GM21423 (cell line): ENCODE measurements at regions not wholly inside any gene's neighbourhood (a gene's known extent, or its start where the extent isn't known, plus 50 kb on each side); places are given as distances from the start of the nearest gene placed in this dataset.

Source experiments
- ATAC-seq: cut with Tn5 transposase; IDR thresholded peaks from one replicate; pipeline ENCODE4 v1.9.1; 2021; ENCODE audit warnings: mild to moderate bottlenecking, moderate library complexity; ENCODE audit not compliant: unreplicated experiment

DNA sequence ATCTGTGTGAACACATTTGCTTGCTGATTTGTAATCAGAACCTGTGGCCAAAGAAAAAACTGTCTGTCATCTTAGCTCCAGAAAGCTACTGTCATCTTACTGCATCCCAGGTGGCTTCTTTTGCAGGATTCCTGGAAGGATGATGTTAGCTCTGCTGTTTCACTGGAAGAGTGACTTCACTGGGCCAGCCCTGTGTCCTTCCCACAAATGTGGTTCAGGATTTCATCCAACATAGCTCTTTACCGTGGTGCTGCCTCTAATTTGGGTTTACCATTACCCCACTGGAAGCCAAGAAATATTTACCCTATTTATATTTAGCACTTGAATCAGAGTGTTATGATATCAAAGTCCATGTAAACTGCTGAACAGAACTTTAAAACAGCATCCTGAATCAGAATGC, 501.0 kb downstream of the GADD45G start:
- ATAC-seq, result no peak

GRCh38 chr9:90107040-90107725, 502.4 kb downstream of the GADD45G start:
- ATAC-seq, result no peak

DNA sequence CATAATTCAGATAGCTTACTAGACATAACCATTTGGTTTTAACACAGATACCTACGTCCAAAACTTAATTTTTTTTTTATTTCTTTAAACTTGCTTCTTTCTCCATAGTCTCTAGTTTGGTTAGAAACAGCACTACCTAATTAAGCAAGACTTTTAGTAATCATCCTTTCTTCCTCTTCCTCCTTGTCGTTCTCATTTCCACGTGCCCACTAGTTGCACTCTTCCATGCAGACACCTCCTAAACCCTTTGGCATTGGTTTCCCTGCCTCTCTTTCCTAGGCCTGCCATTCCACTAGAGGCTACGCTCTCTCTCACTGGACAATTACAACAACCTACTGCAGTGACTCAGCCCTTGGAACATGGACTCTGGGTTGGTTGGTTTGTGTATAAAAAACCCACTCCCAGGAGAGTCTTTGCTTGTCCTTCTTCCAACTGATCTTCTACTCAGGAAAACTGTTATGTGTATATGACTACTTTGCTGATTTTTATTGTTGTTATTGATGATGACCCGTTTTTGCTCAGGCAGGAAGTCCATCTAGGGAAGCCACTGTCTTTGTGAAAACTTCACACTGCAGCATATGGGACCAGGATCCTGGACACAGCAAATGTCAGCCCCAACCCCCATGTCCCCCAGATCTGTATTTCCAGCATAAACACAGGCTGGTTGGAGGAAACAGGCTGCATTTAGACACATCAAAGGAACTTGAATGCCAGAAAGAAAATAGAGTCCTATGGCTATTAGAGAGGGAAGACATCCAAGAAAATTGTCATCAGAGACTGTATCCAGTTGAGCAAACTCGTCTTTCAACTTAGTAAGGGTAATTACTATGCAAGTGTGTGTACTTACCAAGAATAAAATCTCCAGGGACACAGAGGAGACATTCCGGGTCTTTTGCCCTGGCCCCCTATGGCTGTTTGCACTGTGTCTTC, 503.2 kb downstream of the GADD45G start:
- no peak for ATAC-seq

- ATAC-seq, result no peak
Observed at GRCh38 chr9:90112788-90113187, 508.0 kb downstream of the GADD45G start.

DNA sequence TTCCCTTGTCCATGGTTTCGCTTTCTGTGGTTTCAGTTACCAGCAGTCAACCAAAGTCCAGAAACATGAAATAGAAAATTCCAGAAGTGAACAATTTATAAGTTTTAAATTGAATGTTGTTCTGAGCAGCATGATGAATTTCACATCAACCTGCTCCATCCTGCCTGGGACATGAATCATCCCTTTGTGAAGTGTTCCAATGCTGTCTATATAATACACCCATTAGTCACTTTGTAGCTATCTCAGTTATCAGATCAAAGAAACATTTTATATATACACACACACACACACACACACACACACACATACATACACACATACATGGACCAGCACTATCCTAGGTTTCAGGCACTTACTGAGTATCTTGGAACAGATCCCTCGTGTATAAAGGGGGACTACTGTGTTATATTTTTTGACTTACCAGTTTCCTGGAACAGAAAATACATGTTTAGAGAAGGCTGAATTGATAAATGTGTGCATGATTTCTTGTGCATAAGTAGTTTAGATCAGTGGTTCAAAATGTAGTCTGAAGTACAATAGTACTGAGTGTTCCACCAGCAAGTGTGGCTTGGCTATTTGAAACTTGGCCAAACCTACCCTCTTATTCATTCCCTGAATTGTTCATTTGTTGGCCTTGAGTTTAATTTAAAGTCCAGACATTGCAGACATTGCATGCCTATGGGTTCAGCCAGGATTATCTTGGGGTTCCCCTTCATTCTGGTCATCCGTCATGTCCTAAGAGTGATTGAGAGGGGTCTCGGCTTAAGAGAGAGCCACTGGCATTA, 510.0 kb downstream of the GADD45G start:
- no peak for ATAC-seq

- no peak for ATAC-seq
Observed at GRCh38 chr9:90121762-90122161, 517.0 kb downstream of the GADD45G start.

DNA sequence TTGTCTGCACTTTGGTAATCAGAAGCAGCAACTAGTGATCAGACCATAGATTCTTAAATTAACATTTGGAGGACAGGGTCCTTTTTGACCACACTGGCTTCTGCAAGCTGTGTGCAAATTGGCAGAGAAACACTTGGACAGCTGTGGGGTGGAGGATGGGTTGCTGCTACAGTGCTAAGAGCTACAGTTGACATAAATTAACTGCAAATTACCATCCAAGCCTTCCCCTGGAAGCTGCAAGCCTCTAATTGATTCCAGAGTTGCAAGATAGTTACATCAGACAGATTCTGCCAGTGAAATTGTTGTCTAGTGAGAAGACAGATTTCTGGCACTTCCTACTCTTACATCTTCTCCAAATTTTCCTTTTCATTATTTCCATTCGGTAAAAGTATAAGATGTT, 517.7 kb downstream of the DIRAS2 start:
- ATAC-seq, result no peak

DNA sequence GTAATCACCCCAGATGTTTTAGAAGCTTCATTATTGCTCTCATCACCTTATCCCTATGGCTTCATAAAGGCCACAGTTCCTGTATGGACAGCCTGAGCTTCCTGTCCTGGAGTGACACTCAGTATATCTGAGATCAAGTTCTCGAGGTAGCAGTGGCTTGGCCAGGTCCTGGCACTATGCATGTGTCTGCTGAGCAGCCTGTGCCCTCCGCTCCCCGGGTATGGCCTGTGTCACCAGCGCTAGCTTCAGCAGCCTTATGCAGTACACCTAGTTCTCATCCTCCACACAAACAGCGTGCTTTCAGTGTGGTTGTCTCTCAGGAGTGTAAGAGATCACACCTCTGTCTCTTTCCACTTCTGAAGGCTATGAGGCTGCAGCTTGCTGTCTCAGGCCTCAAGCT, 514.7 kb downstream of the DIRAS2 start:
- no peak for ATAC-seq

DNA sequence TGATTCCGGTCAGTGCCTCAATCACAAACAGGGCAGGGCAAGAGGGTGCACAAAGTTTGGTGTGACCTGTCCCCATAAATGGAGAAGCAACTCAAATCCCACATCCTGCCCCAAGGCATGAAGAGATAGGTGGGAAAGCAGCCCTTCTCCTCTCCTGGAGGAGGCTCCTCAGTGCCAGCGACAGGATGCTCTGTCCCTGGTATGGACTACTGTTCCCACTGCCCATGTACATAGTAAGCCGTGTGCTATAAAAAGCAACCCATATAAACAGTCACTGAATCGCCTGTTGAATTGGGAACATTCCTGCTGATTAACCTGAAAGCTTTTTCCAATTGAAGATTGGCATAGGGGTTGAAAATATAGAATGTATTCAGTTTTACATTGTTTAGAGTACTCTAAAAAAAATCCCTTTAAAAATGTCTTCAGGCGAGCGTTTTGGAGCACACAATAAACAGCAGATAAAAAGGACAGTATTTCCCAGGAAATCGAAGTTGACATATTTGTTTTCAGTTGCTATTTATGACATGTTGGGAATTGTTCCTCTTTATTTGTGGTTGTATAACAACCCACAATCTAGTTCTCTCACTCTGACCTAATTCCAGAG, 513.9 kb downstream of the DIRAS2 start:
- no peak for ATAC-seq

GRCh38 chr9:90129446-90129845, 513.2 kb downstream of the DIRAS2 start:
- ATAC-seq, result no peak

- ATAC-seq, result no peak
Observed at GRCh38 chr9:90131568-90131967, 511.1 kb downstream of the DIRAS2 start.

DNA sequence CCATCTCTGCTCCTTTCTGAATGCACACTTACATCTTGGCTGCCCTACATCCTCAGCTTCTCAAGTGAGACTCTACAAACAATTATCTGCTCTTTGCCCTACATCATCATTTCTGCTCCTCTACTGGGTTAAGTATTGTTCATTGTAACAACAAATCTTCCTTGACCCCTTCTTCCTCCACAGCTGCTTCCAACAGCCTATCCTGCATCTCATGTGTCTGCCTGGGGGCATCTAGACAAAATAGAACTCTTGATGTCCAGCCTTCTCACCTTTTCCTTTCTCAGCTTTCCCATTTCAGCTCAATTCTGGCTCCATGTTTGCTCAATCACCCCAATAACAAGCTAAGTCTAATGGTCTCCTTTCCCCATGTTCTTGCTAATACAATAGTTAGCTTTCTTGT, 509.8 kb downstream of the DIRAS2 start:
- ATAC-seq, result no peak

- no peak for ATAC-seq
Observed at GRCh38 chr9:90137801-90138200, 504.8 kb downstream of the DIRAS2 start.

- ATAC-seq, result no peak
Observed at GRCh38 chr9:90140131-90140818, 502.3 kb downstream of the DIRAS2 start.

DNA sequence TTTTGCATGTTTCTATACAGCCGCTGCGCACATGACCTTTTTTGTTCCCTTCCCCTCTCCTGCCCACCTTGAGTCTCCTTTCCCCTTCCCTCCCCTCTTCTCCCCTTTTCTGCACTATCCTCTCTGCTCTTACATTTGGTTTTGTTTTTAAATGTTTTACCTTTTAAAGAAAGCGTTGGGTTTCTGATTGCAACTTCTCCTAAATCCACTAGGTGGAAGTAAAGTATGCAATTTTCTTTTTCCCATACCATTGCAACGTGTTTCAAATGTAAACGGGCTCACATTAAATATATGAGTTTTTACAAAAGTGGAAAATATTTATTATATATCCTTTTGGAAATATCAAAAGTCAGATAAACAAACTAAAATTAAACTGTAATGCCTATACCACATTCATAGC, 500.9 kb downstream of the DIRAS2 start:
- ATAC-seq, result no peak

GRCh38 chr9:90142580-90142979, 500.0 kb downstream of the DIRAS2 start:
- ATAC-seq, result no peak

DNA sequence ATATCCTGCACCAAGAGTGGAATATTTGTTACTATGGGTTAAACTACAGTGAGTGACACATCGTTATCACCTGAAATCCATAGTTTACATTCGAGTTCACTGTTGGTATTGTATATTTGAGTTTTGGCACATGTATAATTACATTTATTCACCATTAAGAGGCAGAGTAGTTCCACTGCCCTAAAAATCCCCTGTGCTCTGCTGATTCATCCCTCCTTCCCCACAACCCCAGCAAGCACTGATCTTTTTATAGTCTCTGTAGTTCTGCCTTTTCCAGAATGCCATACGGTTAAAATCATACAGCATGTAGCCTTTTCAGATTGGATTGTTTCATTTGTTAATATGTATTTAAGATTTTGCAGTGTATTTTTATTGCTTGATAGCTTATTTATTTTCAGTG, 495.2 kb downstream of the DIRAS2 start:
- no peak for ATAC-seq

DNA sequence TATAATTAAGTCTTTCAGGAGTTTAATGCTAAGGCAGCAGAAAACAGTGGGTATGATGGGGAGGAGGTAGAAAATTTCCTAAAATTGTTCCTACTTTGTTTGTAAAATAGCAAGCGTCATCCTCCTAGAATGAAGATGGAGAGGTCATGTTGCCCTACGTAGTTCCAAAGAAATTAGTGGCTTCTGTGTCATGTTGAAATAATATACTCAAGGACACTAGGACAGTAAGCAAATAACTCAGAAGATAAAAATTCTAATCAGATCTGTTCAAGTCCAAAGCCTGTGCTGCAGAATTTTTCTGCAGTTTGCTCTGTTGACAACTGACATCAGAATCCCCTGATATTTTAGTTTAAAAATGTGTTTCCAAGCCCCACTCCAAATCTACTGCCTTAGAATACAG, 486.3 kb downstream of the DIRAS2 start:
- ATAC-seq, result no peak

GRCh38 chr9:90162326-90162725, 480.3 kb downstream of the DIRAS2 start:
- ATAC-seq, result no peak

DNA sequence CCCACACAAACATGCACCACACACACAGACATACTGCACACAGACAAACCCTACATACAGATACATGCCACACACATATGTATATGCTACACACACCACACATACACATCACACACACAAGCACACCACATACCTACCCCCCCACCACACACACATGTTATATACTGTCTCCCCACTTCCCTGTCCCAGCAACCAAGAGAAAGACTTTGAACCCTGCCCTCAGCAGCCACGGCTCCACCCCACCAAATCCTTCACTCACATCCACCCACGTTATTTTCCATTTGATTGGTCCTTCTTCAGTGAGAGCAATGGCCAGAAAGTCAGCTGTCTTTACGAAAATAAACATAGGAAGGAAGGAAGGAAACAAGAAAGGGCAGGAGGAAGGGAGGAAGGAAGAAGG, 479.8 kb downstream of the DIRAS2 start:
- ATAC-seq, result no peak

- ATAC-seq, result no peak
Observed at GRCh38 chr9:90165281-90165680, 477.3 kb downstream of the DIRAS2 start.
